GM10266 (cell line): ENCODE measurements at regions not wholly inside any gene's neighbourhood (a gene's known extent, or its start where the extent isn't known, plus 50 kb on each side); places are given as distances from the start of the nearest gene placed in this dataset.
"Not testable (repeated sequence)": the region's sequence is repeated elsewhere in the genome, so short reads cannot be mapped to it uniquely, and the experiment has no call there.

ENCODE experiments used
- DNase-seq: peaks from one replicate; pipeline ENCODE4 v3.0.0; 2012; ENCODE audit errors: extremely low spot score
- CTCF ChIP-seq: IDR thresholded peaks from 2 replicates; pipeline ENCODE4 v1.5.1; 2012; ENCODE audit warnings: mild to moderate bottlenecking, low read depth; ENCODE audit not compliant: control insufficient read depth, insufficient read depth; ENCODE audit errors: missing control alignments

GRCh38 chr4:186839122-186840037 lies 115.7 kb upstream of the FAT1 start:
- TF ChIP-seq CTCF: no peak
- DNase-seq: no peak

GRCh38 chr4:186840222-186840701 lies 116.6 kb upstream of the FAT1 start:
- TF ChIP-seq CTCF: no peak
- no peak for DNase-seq

DNA sequence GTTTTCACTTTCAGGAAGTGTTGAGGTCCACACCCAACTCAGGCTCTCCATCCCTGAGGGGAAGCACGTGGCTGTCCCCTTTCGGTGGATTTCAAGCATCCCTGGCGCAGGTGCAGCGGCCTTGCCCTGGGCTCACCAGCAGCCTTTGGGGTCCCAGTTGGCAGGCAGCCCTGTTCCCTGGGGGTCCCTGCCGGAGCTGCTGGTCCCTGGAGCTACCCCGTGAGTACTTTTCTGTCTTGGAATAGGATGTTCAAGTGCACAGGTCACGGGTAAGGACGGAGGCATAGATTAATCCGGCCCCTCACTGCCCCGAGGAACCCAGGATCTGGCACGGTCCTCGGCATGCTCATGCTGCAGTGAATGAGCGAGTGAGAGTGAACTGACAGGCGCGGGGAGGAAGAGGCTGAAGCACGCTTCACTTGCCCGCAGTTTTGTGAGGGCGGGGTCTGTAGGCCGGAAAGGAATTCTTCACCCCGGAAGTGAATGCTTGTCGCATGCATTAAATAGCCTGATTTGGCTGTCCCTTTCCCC lies 117.2 kb upstream of the FAT1 start:
- DNase-seq: no peak
- no peak for TF ChIP-seq CTCF

DNA sequence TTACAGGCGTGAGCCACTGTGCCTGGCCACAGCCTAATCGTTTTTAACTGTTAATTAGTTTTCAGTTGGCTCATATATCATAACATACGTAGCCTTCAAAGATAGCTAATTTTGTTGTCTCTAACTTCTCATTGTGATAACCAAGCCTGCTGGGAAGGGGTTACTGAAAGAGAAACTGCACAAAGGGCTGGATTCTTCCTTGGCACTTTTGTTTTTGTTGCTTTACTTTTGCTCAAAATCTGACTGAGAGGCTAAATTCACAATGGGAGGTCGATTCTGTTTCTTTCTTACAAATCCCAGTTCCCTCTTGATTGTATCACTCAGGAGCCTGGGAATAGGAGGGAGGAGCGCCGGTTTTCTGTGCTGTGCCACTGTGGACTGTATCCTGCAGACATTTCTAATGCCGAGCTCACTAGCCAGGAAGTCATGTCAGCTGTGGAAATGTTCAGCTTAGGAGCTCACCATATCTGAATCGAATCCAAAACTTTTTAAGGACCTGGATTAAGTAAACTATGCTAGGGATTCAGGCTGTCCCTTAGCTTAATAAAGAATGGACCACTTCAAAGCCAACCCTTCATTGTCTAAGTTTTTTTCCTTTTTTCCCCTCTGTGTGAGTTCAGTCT lies 120.5 kb upstream of the FAT1 start:
- DNase-seq: no peak
- no peak for TF ChIP-seq CTCF

DNA sequence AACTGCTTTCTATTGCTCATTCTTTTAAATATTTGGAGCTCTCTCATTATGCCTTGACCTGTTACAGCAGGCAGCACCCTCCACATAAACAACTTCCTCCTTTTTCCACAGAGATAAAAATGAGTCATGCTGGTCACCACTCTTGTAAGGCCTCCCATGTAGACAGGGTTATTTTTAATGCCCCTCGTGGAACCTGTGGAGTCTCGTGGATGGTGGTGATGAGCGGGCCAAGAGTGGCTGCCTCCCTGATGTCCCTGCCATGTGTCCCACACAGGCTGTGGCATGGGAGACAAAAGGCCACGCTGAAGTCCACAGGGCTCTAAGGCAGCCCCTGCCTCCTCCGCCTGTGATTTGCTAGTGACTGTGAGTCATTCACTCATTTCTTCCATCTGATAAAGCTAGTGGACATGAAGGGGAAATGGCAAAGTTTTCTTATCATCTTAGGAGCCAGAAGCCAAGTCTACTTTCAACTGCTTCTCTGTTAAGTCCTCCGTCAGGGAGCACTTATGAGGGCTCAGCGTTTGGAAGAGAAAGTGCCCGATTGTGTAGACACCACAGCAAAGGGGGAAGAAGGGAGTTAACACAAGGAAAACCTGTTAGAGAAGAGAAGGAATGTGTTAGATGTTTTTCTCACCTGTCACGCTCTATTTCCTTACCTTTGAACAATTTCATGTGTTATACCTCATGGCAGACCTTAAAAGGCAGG lies 121.6 kb upstream of the FAT1 start:
- TF ChIP-seq CTCF: no peak
- no peak for DNase-seq

DNA sequence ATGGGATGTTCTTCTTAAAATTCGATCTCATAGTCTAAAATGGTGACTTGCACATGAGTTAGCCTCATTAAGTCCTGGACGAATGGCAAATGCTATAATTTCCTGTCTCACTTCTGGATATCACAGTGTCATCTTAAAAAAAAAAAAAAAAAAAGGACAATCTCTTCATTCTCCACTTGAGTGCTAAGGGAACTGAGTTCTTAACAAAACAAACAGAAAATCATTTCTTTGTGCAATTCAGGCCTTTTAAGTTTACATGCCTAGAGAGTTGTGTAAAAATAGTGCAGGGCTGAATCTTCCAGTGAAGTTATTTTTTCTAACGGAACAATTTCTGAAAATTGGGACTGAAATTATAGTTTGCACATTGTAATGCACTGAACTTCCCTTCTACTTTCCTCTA lies 122.8 kb upstream of the FAT1 start:
- no peak for DNase-seq
- TF ChIP-seq CTCF: no peak

- not testable (repeated sequence) for DNase-seq
Observed at GRCh38 chr4:186847429-186848131, 123.9 kb upstream of the FAT1 start.
